Caki2 (cell line): ENCODE measurements at regions not wholly inside any gene's neighbourhood (a gene's known extent, or its start where the extent isn't known, plus 50 kb on each side); places are given as distances from the start of the nearest gene placed in this dataset.

Experiments used
- DNase-seq: peaks from one replicate; pipeline ENCODE4 v3.0.0-alpha.2; 2015; ENCODE audit warnings: low read depth
- in situ Hi-C: cut with HindIII; loops from 2 replicates; pipeline ENCODE4 v1.10.0; 2016; ENCODE audit warnings: low sequenced_read_pairs, low pct_unique_long_range_greater_than_20kb, mixed read lengths

DNA sequence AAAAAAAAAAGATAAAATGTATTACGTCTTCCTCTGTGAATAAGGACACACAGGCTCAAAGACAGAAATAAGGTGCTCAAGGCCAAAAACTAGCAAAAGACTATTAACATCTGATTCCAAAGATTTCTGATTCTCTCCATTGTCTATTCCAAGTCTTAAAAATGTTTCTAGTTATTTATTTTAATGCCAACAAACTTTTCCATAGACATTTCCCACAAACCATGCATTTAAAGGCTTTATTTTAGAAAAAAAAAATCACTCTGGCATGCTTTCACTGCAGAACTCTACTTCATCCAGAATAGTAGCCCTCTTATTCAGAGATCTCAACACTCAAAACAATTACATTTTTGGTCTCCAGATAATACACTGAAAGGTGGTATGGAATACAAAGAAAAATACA, 545.0 kb upstream of the TENM3 start:
- DNase-seq: no peak
- in situ Hi-C loops: no loop called here

DNA sequence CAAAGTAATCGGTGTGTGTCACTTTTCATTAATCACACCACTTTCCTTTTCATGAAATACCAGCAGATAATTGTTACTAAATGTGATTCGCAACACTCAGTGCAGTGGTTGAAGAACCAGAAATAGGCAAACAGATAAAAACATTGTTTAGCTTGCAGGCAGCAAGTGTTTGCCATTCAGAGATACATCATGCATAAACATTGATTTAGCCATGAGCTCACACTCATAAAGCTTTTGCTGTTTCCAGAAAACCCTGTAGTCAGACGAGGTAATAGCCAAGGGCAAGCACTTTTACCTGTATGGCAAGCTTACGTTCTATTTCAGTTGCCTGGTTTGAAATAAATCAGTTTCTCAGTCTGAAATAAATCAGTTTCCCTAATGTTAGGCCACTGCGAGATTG, 542.0 kb upstream of the TENM3 start:
- in situ Hi-C loops: no loop called here
- no peak for DNase-seq

DNA sequence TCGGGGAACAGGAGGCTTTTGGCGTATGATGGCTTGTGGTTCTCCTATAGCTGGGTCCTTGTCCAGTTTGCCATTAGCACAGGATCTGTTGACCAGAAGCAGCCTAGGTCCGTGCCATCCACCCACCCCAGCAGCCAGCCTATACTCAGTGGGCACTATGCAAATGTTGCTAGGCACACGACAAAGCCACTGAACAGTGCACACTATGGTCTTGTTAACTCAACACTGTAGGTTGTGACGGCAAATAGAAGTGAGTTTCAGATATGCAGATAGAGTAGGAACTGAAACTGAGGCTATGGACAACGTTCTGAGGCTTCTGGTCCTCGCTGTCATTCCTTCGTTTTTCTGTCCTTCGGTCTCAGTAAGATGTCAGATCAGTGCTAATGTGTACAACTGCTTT, 541.3 kb upstream of the TENM3 start:
- no peak for DNase-seq
- in situ Hi-C loops: no loop called here

DNA sequence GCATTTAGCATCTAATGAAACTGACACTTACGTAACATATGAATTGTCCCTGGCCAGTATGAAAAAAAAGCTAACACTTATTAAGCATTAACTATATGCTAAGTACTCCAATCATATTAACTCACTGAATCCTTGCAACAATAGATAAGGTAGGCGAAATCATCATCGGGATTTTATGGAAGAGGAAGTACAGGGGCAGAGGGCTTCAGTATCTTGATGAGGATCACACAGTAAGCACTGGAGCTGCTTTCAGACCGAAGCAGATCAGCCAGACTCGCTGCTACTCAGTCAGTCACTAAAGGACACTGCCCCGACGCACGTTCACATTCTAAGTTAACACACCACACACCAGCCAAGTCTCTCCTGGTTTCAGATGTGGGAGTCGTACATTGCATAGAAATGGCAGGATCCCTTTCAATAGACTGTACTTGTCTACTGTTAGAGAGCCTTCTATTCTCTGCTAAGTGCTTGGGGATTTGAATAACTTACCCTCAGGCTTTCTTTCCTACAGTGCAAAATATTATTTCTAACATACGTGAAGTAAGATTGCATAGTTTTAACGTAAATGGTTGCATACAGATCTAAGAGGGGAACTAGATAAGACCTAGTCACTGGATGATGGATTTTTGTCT, 540.2 kb upstream of the TENM3 start:
- DNase-seq: no peak
- in situ Hi-C loops: no loop called here

DNA sequence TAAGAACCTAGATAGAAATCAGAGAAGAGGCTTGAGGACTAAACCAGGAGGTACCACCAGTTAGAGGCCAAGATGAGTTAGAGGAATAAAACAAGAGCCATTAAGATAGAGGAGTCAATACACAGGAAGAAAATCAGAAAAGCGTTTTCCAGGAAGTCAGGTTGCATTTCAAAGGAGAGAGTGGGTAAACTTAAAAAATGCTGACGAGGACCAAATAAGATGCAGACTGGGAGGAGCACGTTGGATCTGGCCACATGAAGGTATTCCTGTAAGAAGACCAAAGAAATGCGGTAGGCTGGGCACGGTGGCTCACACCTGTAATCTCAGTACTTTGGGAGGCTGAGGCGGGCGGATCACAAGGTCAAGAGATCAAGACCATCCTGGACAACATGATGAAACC, 533.1 kb upstream of the TENM3 start:
- in situ Hi-C loops: no loop called here
- no peak for DNase-seq

DNA sequence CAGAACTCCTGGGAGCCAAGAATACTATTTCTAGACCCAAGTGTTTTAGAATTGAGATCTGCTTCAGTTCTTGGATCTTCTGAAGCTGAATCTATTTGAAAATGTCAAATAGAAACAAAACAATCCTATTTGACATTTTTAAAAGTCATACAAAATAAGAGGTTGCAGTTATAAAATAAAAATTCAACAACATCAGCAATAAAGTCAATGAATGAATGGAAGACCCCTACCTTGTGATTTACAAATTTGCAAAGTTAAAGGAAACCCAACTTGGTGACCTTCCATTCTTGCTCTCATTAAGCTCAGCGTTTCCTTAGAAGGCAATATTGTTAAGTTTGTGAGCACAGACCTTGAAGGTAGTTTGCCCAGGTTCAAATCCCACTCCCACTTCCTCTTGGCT, 531.8 kb upstream of the TENM3 start:
- in situ Hi-C loops: no loop called here
- DNase-seq: no peak

DNA sequence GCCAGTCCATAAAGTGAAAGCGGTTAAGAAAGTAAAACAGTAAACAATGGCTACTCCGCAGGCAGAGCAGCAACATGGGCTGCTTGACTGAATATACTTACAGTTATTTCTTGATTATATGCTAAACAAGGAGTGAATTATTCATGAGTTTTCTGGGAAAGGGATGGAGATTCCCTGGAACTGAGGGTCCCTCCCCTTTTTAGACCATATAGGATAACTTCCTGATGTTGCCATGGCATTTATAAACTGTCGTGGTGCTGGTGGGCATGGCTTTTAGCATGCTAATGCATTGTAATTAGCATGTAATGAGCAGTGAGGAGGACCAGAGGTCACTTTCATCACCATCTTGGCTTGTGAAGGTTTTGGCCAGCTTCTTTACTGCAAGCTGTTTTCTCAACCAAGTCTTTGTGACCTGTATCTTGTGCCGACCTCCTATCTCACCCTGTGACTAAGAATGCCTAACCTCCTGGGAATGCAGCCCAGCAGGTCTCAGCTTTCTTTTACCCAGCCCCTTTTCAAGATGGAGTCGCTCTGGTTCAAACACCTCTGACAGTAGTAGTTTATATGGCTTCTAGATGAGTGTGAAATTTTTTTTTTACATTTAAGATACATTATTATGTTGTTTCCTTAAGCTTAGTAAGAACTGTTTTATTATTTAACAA, 514.8 kb upstream of the TENM3 start:
- DNase-seq: no peak
- in situ Hi-C loops: no loop called here

DNA sequence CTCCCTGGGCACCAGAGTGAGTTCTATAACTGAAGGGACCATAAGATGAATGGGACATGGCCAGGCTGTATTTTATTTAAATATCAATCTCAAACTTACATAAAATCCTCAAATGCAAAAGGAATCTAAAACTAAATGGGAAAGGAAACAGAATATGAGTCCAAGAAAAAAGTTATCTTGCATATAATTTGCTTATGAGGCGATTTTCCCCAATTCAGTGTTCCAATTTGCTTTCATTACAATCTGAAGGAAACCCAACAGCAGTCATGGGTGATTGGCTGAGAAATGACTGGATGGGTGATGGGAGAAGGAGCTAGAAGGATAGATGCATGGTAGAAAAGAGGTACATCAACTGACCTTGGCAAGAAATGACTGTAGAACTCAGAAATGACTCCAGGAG, 511.3 kb upstream of the TENM3 start:
- in situ Hi-C loops: no loop called here

DNA sequence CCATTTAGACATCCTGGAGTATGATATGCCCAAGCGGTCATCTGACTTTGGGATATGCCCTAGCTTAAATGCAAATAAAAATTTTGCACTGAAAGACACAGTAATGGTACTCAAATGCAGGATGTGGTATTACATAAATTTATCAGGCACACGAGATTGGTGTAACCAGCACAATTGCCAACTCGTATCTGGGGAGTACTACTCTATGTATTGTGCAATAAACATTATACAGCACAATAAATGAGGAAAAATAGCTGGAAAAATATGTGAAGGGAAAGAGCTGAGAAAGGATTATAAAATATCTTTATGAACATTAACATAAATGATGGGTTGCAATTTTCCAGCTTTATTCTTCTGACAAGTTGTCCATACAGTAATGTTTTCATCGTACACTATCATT, 505.5 kb upstream of the TENM3 start:
- no peak for DNase-seq
- in situ Hi-C loops: no loop called here

More for the DNA sequence above, 511.3 kb upstream of the TENM3 start:
- no peak for DNase-seq

DNA sequence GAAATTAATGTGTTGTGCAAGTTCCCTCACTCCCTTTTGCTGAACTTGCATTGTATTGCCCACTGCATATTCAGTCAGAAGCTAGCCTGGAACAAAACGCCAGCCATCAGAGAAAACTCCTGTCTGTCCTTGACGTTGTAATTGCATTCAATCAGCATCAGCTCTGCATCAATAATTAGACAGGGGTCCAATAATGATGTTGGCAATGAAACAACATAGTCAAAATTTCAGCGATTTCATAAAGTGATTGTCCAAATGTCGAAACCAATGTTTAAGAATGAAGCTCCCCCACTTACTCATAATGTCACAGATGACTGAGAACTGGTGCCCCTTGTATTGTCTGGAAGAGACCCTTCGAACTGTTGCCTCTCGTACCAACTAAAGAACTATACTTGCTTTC, 504.2 kb upstream of the TENM3 start:
- DNase-seq: no peak
- in situ Hi-C loops: no loop called here

DNA sequence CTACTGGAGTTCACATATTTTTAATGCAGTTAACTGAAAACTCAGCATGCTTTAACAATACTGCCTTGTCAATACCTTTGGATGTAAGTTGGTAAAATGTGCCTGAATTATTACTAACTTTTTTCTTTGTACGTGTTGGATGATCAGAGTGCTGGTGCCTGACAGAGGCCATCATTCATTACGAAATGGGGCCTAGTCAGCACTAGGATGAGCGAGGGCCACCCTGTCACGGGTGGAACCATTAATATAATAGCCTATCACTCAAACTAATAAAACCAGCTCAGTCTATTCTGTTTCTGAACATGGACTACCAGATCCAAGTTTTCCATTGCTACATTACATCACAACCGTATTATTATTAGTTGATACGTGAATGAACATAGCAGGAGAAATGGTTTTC, 501.7 kb upstream of the TENM3 start:
- no peak for DNase-seq
- in situ Hi-C loops: no loop called here

DNA sequence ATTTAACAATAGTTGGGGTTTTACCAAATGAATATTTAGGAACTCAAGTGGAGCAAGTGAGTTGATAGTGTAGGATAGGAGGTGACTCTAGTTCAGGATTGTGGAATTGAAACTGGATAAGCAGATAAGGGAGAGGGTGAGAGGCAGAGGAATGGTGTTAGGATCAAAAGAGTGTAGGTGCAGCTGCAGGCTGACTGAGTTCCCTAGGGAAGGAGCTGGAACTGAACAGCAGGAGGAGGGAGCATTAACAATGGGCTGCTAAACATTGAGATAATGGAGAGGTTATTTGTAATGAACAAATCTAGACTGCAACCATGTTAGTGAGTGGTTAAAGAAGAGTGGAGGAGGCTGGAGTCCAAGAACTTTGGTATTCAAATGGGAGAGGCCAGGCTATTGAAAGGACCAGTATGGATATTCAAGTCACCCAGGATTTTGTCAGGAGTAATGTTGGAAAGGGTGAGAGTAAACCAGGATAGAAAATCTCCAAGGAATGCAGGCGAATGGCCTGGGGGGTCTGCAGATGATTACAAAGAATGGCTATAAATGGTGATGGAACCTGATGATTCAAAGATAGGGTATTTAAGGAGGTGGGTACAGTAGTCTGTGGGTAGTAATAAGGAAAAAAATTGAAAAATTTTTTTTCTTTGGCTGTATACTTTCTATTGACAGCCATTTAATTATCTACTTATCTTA, 497.1 kb upstream of the TENM3 start:
- in situ Hi-C loops: no loop called here

DNA sequence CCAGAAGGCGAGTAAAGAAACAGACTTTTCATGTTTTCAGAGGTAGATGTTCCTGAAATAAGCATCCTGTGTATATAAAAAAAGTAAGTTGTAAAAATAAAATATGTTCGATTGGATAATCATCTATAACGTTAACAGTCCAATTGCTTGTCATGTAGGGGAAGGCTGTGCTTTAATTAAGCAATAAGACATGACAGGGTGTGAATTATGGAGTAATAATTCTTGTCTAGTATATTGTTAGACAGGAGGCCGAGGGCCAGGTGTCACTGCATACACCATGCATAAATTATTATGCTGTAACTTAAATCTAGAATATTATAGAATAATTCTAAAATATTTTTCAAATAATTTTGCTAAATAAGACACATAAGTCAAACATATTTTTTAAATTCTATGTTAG, 494.6 kb upstream of the TENM3 start:
- in situ Hi-C loops: no loop called here
- no peak for DNase-seq

More for the DNA sequence above, 497.1 kb upstream of the TENM3 start:
- DNase-seq: no peak

DNA sequence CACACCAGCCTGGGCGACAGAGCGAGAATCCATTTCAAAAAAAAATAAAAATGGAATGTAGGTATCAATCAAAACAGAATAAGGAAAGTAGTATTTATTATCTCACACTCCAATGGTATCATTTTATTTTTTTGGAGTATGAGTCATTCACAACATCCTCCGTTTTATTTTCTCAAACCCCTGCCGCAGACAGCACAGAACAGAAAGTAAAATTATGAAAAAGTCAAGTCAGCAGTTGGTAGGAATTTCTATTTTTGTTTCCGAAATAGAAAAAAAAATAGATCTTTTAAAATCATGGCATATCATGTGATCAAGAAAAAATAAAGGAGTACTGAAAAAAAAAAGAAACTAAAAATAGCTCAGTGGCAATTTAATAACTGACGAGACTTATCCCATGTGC, 490.7 kb upstream of the TENM3 start:
- in situ Hi-C loops: no loop called here
- DNase-seq: no peak

DNA sequence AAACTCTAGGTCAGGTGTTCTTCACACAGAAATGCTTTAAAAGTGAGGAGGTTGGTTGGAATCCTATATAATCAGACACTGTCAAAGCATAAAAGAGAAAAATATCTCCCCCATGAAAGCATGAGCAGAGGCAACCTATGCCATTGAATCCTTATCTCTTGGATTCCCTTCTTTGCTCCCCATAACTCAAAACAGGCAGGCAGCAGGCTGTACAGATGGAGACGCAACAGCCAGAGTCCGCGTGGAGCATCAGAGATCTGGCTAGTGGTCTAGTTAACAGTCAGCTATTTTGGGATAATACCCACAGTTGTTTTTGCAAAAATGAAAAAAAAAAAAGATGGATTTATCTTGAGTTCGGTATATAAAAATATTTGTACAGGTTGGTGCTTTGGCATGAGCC, 490.0 kb upstream of the TENM3 start:
- in situ Hi-C loops: no loop called here

DNA sequence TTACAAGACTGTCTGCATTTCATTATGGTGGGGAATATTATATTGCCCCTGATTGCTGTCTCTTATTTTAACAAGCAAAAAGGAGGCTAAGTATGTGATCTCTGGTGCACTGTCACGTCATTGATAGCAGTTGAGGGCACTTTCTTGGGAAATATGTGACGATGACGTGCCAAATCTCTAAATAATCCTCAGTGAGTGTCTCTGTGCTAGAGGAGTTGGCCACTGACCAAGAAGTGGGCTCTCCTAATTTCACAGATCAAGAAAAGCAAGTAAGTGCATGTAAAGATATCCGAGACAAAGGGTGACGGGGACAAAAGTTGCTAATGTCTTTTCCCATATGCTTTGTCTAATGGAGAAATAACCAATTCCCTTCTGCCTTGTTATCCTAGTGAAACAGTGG, 487.4 kb upstream of the TENM3 start:
- DNase-seq: no peak
- in situ Hi-C loops: no loop called here

More for the DNA sequence above, 490.0 kb upstream of the TENM3 start:
- no peak for DNase-seq

DNA sequence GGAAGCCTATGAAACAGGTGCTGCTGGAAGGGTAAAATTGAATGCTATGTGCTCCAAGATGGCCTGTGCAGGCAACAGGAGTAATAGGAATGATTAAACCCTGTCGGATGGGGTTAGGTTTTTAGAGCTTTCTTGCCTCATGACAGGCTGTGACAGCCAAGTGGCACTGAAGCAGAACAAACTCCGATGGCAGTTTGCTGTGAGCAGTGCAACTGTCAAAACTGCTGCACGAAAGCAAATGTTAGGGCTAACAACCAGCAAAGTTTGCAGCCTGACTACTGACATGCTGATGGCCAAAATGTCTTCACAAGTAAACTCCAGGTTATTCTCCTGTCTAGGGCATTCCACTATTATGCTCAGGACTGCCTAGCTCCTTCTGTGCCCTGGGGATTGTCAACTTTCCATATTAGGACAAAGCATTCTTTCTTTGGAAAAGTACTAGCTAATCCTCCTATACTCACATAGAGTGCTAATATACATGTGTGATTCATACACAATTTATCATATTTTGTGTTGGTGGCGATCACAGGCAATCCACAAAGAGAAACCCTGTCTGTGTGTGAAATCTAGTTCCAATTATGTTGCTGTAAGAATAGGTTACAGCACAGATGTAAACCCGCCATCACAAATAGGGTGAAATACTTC, 486.6 kb upstream of the TENM3 start:
- in situ Hi-C loops: no loop called here
- no peak for DNase-seq

DNA sequence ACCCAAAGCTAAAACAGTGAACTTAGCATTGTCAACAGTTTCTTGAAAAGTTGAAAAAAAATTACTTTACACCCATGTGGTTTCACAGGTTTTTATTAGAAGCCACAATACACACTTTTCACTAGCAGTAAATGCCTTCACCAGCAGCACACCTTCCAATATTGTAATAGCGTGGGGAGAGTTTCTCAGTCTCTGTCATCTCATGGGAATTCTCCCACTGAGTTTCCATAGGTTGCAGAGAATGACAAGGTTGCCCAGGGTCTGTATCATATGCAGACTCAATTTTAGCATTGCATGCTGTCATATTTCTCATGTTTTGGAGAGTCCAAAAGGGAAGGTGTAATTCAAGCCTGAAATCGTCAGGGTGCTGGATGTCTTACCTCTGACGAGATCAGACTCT, 486.1 kb upstream of the TENM3 start:
- no peak for DNase-seq
- in situ Hi-C loops: no loop called here

DNA sequence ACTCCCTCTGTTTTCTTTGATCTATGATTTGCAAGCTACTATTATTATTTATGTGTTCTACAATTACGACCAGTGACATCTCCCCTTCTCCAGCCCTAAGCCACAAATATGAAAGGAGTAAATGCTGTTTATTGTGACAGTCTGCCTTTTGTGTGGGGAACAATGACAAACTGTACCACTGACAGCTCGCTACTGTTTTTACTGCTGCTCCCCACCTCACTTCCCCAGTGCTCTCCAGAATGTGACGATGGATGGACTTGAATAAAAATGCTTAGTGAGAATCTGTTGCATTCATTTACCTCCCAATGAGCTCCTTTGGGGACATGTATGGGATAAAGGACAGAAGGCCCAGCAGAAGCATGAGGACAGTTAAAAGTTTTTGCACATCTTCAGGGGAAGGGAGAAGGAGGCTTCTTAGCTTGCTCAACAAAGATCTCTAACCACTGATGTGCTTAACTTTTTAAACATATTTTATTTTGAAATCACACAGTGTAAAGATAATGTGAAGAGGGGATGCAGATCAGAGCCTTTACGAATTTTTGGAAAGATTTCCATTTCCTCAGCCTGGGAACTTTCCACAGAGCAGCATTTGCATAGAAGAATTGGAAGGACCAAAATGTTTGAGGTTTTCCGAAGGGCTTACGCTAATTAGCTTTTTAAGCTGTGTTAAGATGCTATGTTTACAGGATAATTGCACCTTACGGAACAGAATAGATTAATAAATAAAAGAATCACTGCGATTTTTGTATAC, 485.1 kb upstream of the TENM3 start:
- no peak for DNase-seq
- in situ Hi-C loops: no loop called here
